GM23338 (cell line): ENCODE measurements at regions not wholly inside any gene's neighbourhood (a gene's known extent, or its start where the extent isn't known, plus 50 kb on each side); places are given as distances from the start of the nearest gene placed in this dataset.

ENCODE experiments used
- ATAC-seq: fragments of 200-7000 bp; cut with Tn5 transposase; 3 replicates; pipeline ENCODE4 v1.9.1; 2020
- DNase-seq: peaks from one replicate; pipeline ENCODE4 v3.0.0-alpha.2; 2015; ENCODE audit warnings: low spot score
- H2AFZ ChIP-seq: fragments of 200-600 bp; sonication (generic); 2 replicates; pipeline ENCODE4 v1.8.0; 2016; ENCODE audit warnings: antibody characterized with exemption, mild to moderate bottlenecking, moderate library complexity
- H3F3A ChIP-seq: fragments of 200-600 bp; sonication (generic); replicated peaks from 2 replicates; pipeline ENCODE4 v1.8.0; 2017; ENCODE audit warnings: antibody characterized with exemption, mixed run types, low read depth
- H3K27ac ChIP-seq: fragments of 200-600 bp; sonication (generic); 2 replicates; pipeline ENCODE4 v1.6.1; 2016; ENCODE audit warnings: low read depth
- H3K27me3 ChIP-seq: fragments of 200-600 bp; sonication (generic); 2 replicates; pipeline ENCODE4 v1.8.0; 2016; ENCODE audit warnings: mild to moderate bottlenecking, mixed run types, moderate library complexity; ENCODE audit not compliant: insufficient read depth
- H3K36me3 ChIP-seq: fragments of 200-600 bp; sonication (generic); 2 replicates; pipeline ENCODE4 v1.8.0; 2016; ENCODE audit warnings: mild to moderate bottlenecking; ENCODE audit not compliant: insufficient read depth
- H3K4me1 ChIP-seq: fragments of 200-600 bp; sonication (generic); 2 replicates; pipeline ENCODE4 v1.8.0; 2016; ENCODE audit warnings: mild to moderate bottlenecking, moderate library complexity; ENCODE audit not compliant: insufficient read depth
- H3K4me2 ChIP-seq: fragments of 200-600 bp; sonication (generic); 2 replicates; pipeline ENCODE4 v1.7.1; 2017; ENCODE audit warnings: mixed run types
- H3K4me3 ChIP-seq: fragments of 200-600 bp; sonication (generic); 2 replicates; pipeline ENCODE4 v1.6.1; 2016; ENCODE audit warnings: mixed run types
- H3K79me2 ChIP-seq: fragments of 200-600 bp; sonication (generic); replicated peaks from 2 replicates; pipeline ENCODE4 v1.8.0; 2017; ENCODE audit warnings: mild to moderate bottlenecking; ENCODE audit not compliant: insufficient read depth
- H3K9me2 ChIP-seq: fragments of 200-600 bp; sonication (generic); 2 replicates; pipeline ENCODE4 v1.8.0; 2017; ENCODE audit not compliant: insufficient read depth
- H4K20me1 ChIP-seq: fragments of 200-600 bp; sonication (generic); replicated peaks from 2 replicates; pipeline ENCODE4 v1.8.0; 2017; ENCODE audit warnings: mild to moderate bottlenecking; ENCODE audit not compliant: insufficient read depth
- H3K27ac Mint-ChIP-seq: 2 replicates; pipeline ENCODE4 v1.8.0; 2020; ENCODE audit warnings: inconsistent platforms, mild to moderate bottlenecking, moderate library complexity, mixed read lengths
- H3K27me3 Mint-ChIP-seq: 3 replicates; pipeline ENCODE4 v1.8.0; 2022; ENCODE audit warnings: low read depth, mild to moderate bottlenecking, moderate library complexity, mixed read lengths, inconsistent platforms; ENCODE audit not compliant: insufficient read depth, poor library complexity
- H3K36me3 Mint-ChIP-seq: 3 replicates; pipeline ENCODE4 v1.8.0; 2021; ENCODE audit warnings: low read depth, mild to moderate bottlenecking, inconsistent platforms, moderate library complexity, mixed read lengths
- H3K4me1 Mint-ChIP-seq: 3 replicates; pipeline ENCODE4 v1.8.0; 2020; ENCODE audit warnings: mild to moderate bottlenecking, inconsistent platforms, mixed read lengths
- H3K4me3 Mint-ChIP-seq: 3 replicates; pipeline ENCODE4 v1.8.0; 2021; ENCODE audit warnings: moderate library complexity, mild to moderate bottlenecking, inconsistent platforms, mixed read lengths
- H3K9me3 Mint-ChIP-seq: 3 replicates; pipeline ENCODE4 v1.8.0; 2020; ENCODE audit warnings: moderate library complexity, mild to moderate bottlenecking, inconsistent platforms, mixed read lengths
- CREB1 ChIP-seq: fragments of 250-450 bp; sonication (Bioruptor Pico); IDR thresholded peaks from 2 replicates; pipeline ENCODE4 v1.5.0; 2020; ENCODE audit warnings: low read depth, mild to moderate bottlenecking, moderate library complexity
- ETS1 ChIP-seq: IDR thresholded peaks from 2 replicates; pipeline ENCODE4 v1.6.1; 2016; ENCODE audit warnings: antibody characterized with exemption
- EZH2 ChIP-seq: fragments of 200-600 bp; sonication (generic); IDR thresholded peaks from one replicate; pipeline ENCODE4 v1.8.0; 2017; ENCODE audit warnings: antibody characterized with exemption, mild to moderate bottlenecking, low read depth; ENCODE audit not compliant: unreplicated experiment
- EZH2phosphoT487 ChIP-seq: fragments of 200-600 bp; sonication (generic); IDR thresholded peaks from one replicate; pipeline ENCODE4 v1.8.1; 2018; ENCODE audit warnings: antibody characterized with exemption; ENCODE audit not compliant: unreplicated experiment
- JUNB ChIP-seq: IDR thresholded peaks from one replicate; pipeline ENCODE4 v1.6.1; 2016; ENCODE audit warnings: antibody characterized with exemption; ENCODE audit not compliant: unreplicated experiment
- NANOG ChIP-seq: IDR thresholded peaks from 2 replicates; pipeline ENCODE4 v1.6.1; 2016; ENCODE audit warnings: antibody characterized with exemption, borderline replicate concordance
- POLR2AphosphoS5 ChIP-seq: IDR thresholded peaks from 2 replicates; pipeline ENCODE4 v1.6.1; 2016; ENCODE audit warnings: antibody characterized with exemption, low read depth
- REST ChIP-seq: IDR thresholded peaks from one replicate; pipeline ENCODE4 v1.6.1; 2018; ENCODE audit warnings: antibody characterized with exemption; ENCODE audit not compliant: unreplicated experiment
- STAT1 ChIP-seq: IDR thresholded peaks from one replicate; pipeline ENCODE4 v1.6.1; 2016; ENCODE audit warnings: antibody characterized with exemption; ENCODE audit not compliant: unreplicated experiment
- ZNF114 ChIP-seq: fragments of 250-450 bp; sonication (Bioruptor Pico); IDR thresholded peaks from 2 replicates; pipeline ENCODE4 v1.5.0; 2020; ENCODE audit warnings: mild to moderate bottlenecking, moderate library complexity
- ZNF331 ChIP-seq: fragments of 250-450 bp; sonication (Bioruptor Pico); IDR thresholded peaks from 2 replicates; pipeline ENCODE4 v1.5.0; 2020; ENCODE audit warnings: low read depth, mild to moderate bottlenecking, moderate library complexity
- ZNF462 ChIP-seq: fragments of 250-450 bp; sonication (Bioruptor Pico); IDR thresholded peaks from 2 replicates; pipeline ENCODE4 v1.5.0; 2020; ENCODE audit warnings: mild to moderate bottlenecking, moderate library complexity

DNA sequence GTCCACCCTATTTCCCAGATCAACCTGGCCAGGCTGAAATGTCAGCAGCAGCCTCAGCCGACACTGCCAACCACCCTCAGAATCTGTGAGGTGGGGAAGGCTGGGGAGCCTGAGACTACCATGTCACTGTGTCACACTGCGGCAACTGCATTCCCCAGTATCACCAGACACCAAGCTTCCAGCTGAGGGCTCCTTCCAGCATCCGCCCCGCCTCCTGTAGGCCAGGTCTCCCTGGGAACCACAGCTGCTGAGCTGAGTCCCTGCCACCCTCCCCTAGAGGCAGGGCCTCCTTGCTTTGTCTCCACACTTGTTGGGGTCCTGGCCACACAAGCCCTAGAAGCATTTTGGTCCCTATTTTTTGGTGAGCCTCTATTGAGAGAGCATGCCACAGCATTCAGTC lies 115.7 kb downstream of the UNC5CL start:
- no peaks in the 10 kb centered on the region for H3F3A ChIP-seq
- no peak overlapping the region for H3K4me2 ChIP-seq
- no peak overlapping the region for H3K4me3 ChIP-seq
- DNase-seq (peak; percentile 18), ATAC-seq (peak; percentile 62)
- H3K36me3 ChIP-seq, result no peaks in the 10 kb centered on the region
- H3K79me2 ChIP-seq, result no peaks in the 10 kb centered on the region
- peaks cover 3% of the 10 kb centered on the region for H3K27me3 Mint-ChIP-seq
- H3K9me2 ChIP-seq, result peaks cover 12% of the 10 kb centered on the region; the same call in 1 of the 2 replicates
- no peak overlapping the region for H3K27ac Mint-ChIP-seq
- H3K4me1 ChIP-seq, result peaks cover 22% of the 10 kb centered on the region
- H4K20me1 ChIP-seq, result no peaks in the 10 kb centered on the region
- no peaks in the 10 kb centered on the region for H3K27me3 ChIP-seq
- peaks cover 17% of the 10 kb centered on the region for H3K4me1 Mint-ChIP-seq
- H3K4me3 Mint-ChIP-seq, result no peak overlapping the region
- no peaks in the 10 kb centered on the region for H3K36me3 Mint-ChIP-seq
- no peak for TF ChIP-seq ZNF331 (CRISPR knock-in tag)
- no peak for TF ChIP-seq ETS1
- TF ChIP-seq EZH2, result no peak
- TF ChIP-seq POLR2AphosphoS5, result no peak
- no peak for TF ChIP-seq CREB1 (CRISPR knock-in tag)
- TF ChIP-seq JUNB, result no peak
- no peak for TF ChIP-seq NANOG
- TF ChIP-seq ZNF114, result no peak
- no peak for TF ChIP-seq ZNF462 (CRISPR knock-in tag)
- TF ChIP-seq STAT1, result no peak
- TF ChIP-seq EZH2phosphoT487, result no peak
- TF ChIP-seq REST, result no peak
- no peaks in the 10 kb centered on the region for H3K9me3 Mint-ChIP-seq
- no peak overlapping the region for H3K27ac ChIP-seq
- no peak overlapping the region for H2AFZ ChIP-seq
